ENCODE measurements at regions not wholly inside any gene's neighbourhood (a gene's known extent, or its start where the extent isn't known, plus 50 kb on each side); places are given as distances from the start of the nearest gene placed in this dataset.

DNA sequence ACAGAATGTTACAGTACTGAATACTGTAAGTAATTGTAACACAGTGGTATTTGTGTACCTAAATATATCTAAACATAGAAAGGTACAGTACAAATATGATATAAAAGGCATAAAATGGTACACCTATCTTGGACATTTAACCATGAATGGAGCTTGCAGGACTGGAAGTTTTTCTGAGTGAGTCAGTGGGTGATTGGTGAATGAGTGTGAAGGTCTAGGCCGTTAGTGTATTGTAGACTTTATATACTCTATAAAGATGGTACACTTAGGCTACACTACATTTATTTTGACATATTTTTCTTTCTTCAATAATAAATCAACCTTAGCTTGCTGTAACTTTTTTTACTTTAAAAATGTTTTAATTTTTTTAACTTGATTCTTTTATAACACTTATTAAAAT lies 422.5 kb upstream of the FSTL5 start:
- TF ChIP-seq, protein P1, sequence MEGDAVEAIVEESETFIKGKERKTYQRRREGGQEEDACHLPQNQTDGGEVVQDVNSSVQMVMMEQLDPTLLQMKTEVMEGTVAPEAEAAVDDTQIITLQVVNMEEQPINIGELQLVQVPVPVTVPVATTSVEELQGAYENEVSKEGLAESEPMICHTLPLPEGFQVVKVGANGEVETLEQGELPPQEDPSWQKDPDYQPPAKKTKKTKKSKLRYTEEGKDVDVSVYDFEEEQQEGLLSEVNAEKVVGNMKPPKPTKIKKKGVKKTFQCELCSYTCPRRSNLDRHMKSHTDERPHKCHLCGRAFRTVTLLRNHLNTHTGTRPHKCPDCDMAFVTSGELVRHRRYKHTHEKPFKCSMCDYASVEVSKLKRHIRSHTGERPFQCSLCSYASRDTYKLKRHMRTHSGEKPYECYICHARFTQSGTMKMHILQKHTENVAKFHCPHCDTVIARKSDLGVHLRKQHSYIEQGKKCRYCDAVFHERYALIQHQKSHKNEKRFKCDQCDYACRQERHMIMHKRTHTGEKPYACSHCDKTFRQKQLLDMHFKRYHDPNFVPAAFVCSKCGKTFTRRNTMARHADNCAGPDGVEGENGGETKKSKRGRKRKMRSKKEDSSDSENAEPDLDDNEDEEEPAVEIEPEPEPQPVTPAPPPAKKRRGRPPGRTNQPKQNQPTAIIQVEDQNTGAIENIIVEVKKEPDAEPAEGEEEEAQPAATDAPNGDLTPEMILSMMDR (IDR thresholded peaks at IDR 0.05; ENCODE audit: low read length) = no peak
- TF ChIP-seq EZH2 (optimal IDR thresholded peaks at IDR 0.05; ENCODE audit: low read depth, low read length) = no peak
- TF ChIP-seq EZH2phosphoT487 (IDR thresholded peaks at IDR 0.05; ENCODE audit: low read length) = no peak
